ENCODE measurements at regions not wholly inside any gene's neighbourhood (a gene's known extent, or its start where the extent isn't known, plus 50 kb on each side); places are given as distances from the start of the nearest gene placed in this dataset.

DNA sequence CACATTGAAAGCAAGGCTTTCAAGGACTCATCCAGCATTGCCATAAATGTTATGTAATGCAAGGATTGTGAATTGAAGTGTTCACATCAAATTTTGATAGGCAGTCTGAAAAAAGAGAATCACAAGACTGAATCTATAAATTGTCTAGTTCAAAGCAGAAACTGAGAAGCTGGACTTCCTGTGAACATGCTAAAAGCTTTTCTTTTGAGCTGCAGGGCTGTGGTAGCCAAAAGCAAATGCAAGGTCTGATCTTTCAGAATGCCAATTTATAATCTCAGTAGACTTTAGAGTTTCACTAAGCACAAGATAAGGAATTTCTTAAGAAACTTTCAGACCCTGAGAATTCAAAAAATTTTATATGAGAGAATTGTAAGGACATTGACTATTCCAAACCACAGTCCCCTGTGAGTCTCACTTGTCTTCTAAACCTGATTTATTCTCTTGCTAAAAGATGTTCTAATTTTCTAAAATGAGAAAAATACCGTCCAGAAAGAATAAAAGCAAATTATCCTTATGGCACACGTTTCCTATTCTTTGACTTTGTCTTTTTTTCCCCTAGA is 1700.3 kb downstream of the OTOL1 start:
- TF ChIP-seq EP300 (IDR thresholded peaks at IDR 0.05), result no peak
- TF ChIP-seq POLR2A (IDR thresholded peaks at IDR 0.05), result no peak
- TF ChIP-seq, protein P1, sequence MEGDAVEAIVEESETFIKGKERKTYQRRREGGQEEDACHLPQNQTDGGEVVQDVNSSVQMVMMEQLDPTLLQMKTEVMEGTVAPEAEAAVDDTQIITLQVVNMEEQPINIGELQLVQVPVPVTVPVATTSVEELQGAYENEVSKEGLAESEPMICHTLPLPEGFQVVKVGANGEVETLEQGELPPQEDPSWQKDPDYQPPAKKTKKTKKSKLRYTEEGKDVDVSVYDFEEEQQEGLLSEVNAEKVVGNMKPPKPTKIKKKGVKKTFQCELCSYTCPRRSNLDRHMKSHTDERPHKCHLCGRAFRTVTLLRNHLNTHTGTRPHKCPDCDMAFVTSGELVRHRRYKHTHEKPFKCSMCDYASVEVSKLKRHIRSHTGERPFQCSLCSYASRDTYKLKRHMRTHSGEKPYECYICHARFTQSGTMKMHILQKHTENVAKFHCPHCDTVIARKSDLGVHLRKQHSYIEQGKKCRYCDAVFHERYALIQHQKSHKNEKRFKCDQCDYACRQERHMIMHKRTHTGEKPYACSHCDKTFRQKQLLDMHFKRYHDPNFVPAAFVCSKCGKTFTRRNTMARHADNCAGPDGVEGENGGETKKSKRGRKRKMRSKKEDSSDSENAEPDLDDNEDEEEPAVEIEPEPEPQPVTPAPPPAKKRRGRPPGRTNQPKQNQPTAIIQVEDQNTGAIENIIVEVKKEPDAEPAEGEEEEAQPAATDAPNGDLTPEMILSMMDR (IDR thresholded peaks at IDR 0.05), result no peak
